ENCODE measurements at regions not wholly inside any gene's neighbourhood (a gene's known extent, or its start where the extent isn't known, plus 50 kb on each side); places are given as distances from the start of the nearest gene placed in this dataset.

- DNase-seq: no peak
Observed at GRCh38 chrX:33725535-33726210, 406.4 kb downstream of the FAM47A start.

GRCh38 chrX:33721927-33722326 is 410.2 kb downstream of the FAM47A start:
- no peak for DNase-seq

GRCh38 chrX:33686105-33686504 is 446.0 kb downstream of the FAM47A start:
- DNase-seq: no peak
